HUDEP-2 (cell line): ENCODE measurements at regions not wholly inside any gene's neighbourhood (a gene's known extent, or its start where the extent isn't known, plus 50 kb on each side); places are given as distances from the start of the nearest gene placed in this dataset.

Experiments
- DNase-seq, 76 experiments: peaks; one replicate each; lab custom pipeline; 2025; ENCODE audit not compliant: unreplicated experiment in 76 of 76; lab: John Stamatoyannopoulos, UW

DNA sequence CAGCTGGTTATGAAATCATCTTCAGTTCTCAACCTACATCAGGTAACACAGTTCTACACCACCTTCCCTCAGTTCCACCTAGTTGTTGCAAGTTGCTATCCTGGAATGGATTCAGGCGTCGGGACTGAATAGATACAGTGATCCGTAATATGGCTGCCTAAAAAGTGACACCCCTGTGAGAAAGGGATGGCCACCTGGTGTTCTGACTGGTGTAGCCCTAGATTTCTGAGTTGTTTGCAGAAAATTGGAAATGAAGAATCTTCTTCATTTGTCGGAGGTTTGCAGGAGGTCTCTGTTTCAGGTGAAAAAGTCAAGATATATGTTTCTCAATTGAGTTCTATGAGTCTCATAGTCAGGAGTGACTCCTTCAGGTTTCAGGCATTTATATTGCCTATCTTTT is 225.8 kb upstream of the ELAC2 start:
- no peak for DNase-seq

DNA sequence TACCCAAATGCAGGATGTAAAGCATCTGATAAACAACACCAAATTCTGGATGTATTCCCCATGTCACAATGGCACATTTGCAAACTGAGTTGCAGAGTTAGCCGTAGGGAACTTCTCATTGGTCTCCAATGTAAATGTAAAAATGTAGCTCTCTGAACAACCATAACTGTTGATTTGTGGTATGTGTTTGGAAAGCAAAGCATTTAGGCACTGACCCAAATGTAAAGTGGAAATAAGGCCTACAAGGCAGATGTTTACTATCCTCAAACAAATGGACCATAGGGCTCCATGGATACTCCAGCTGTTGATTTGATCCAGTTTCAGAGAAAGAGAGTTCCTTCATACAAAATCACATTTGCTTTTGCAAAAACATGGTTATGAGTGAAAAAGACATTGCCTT is 223.0 kb upstream of the ELAC2 start:
- DNase-seq: no peak

- DNase-seq: no peak
Observed at GRCh38 chr17:13230350-13231264, 212.8 kb upstream of the ELAC2 start.

DNA sequence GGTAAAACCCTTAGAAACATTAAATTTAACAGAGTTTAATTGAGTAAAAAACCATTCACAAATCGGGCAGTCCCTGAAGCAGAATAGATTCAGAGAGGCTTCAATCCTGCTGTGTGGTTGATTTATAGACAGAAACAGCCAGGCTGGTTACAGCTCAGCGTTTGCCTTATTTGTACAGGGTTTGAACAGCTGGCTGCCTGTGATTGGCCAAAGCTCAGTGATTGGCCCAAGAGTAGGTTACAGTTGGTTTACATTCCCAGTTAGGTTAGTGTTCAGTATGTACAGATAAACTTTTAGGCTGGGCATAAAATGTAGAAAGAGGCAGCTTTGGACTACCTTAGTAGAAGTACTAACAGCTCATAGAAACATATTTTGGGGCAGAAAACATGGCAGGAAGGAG is 210.4 kb upstream of the ELAC2 start:
- DNase-seq: no peak

DNA sequence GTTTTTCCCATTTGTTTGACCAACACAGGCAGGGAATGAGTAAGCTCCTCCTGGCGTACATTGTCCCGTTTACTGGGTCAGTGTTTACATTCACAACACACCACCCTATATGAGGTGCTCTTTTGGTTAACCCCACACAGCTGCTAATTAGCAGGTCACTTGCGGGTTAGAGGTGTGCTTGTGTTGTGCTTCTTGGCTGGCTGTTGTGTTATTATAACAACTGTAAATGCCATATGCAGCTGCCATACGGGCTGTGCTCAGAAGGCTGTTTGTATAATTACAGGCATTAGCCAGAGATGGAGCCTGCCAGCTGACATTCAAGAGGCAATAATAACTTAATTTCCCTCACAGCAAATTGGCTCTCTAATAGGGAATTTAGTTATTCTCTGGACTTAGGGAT is 205.1 kb upstream of the ELAC2 start:
- DNase-seq: no peak

DNA sequence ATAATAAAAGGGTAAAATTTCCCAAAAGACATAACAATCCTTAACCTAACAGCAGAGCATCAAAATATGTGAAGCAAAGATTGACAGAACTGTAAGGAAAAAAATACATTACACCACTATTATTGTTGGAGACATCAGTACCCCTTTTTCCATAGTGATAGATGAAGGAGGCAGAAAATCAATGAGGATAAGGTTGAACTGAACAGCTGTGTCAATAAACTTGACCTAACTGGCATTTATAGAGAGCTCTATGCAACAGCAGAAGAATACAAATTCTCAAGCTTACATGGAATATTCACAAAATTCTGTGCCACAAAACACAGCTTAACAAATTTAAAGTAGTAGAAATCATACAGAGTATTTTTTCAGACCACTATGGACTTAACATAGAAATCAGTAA is 195.0 kb upstream of the ELAC2 start:
- DNase-seq: no peak

DNA sequence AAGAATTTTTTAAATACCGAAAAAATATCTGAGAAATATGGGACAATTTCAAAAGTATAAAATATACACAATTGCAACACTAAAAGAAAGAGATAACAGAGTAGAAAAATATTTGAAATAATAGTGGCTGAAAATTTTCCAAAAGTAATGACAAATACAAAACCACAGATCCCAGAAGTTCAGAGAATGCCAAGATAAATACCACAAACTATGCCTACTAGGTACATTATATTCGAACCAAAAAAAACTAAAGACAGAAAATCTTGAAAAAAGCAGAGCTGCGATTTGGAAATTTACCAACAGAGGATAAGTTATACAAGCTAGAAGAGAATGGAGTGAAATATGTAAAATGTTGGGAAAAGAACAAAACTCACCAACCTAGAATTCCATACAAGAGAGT is 191.3 kb upstream of the ELAC2 start:
- DNase-seq: no peak

DNA sequence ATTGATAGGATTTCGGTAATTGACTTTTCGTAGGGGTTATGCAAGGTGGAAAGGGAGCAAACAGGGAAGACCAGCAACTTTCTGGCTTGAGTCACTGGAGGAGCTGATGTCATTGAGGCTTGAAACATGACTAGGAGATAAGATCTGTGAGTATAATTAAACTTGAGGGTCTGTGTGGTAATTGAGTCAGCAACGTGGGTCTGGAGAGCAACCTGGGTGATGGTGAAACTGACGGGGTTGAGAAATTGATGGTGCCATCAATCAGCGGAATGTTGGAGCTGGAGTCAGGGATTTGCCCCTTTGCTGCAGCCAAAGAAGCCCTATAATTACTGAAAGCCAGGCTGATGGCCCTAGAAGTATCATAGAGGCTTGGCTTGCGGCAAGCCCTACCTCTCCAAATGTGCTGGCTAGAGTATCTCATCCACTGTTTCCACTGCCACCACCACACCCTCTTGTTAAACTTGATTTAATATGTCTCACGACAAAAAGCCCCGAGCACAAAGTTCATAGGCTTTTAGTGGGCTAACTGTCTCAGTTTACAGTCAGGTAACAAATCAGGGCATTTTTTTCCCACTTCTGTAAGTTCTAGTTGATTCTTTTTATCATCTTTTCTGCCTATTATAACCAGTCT is 186.9 kb upstream of the ELAC2 start:
- no peak for DNase-seq

DNA sequence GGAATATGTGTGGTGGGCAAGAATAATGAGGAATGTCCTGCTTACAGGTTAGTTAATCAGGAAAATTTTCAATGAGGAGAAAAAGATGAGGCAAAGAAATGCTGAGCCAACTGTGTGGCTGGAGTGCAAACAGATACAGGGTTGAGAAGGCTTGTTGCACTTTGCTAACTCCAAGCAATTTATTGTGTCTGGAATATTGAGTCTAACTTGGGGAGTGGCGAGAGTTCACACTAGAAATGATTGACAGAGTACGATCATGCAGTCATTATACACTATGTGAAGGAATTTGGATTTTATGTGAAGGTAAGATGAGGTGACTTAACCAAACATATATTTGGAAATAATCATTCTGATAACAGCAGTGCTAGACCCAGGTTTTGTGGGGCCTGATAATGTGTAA is 185.0 kb upstream of the ELAC2 start:
- DNase-seq: no peak

DNA sequence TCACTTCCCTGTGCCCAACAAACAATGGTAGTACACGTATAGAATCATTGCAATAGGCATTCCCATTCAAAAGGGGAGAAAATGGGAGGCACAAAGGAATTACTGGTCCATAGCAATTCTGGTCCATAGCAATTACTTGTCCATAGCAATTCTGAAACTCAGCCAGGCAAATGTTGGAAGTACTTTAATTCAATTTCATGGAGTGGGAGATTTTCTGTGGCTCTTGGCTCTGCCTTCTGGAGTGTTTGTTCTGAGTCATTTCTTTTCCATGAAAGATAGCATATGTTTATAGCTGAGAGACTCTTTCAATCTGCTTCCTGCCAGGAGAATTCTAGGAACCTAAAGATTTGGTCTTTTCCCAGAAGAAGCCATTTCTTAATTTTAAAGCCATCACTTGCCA is 182.8 kb upstream of the ELAC2 start:
- no peak for DNase-seq

DNA sequence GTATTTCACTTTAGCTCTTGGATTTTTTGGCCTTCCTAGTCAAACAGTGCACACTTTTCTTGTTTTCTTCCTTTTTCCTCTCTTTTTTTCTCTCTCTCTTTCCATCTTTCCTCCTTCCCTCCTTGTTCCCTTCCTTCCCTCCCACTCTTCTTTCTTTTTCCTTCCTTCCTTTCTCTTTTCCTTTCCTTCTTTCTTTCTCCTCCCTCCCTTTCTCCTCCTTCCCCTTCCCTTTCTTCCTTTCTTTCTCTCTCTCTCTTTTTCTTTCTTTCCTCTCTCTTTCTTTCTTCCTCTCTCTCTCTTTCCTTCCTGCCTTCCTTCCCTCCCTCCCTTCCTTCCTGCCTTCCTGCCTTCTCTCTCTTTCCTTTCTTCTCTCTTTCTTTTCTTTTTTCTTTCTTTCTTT is 181.6 kb upstream of the ELAC2 start:
- DNase-seq: no peak

- no peak for DNase-seq
Observed at GRCh38 chr17:13197586-13197985, 179.8 kb upstream of the ELAC2 start.

GRCh38 chr17:13194887-13195286 is 177.1 kb upstream of the ELAC2 start:
- no peak for DNase-seq

DNA sequence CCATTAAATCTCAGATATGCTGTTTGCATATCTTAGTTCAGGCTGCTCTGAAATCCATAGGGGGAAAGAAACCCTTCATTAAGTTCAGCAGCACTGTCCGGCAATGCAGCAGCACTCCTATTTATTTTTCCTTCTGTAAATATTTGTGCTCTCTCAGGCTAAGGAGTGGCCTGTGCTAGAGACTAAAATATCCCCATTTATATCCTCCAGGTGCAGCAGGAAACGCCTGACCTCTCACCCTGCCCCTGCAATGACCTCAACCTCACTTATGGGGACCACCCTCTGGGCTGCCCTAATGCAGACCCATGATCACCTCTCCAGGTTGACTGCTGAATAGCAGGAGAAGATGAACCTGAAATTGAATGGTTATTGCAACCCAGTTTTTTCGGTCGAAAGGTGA is 165.0 kb upstream of the ELAC2 start:
- no peak for DNase-seq

DNA sequence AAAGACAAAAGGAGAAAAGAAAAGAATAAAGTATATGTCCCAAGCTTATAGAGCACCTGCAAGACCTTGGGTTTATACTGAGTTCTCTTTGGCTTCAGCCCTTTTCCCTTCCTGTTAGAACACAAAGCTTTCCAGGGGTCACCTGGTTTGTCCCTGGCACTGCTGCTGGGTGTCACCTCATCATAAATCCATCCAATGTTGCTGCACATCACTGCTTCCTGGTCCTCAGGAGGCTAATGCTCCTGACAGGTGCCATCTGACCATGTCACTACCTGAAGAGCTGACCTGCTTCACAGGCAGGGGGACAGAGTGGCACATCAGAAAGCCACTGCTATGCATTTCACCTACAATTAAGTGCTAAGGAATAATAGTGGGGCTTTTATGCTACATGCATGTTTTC is 164.6 kb upstream of the ELAC2 start:
- no peak for DNase-seq

GRCh38 chr17:13181683-13182082 is 163.9 kb upstream of the ELAC2 start:
- no peak for DNase-seq

- no peak for DNase-seq
Observed at GRCh38 chr17:13176436-13176835, 158.6 kb upstream of the ELAC2 start.

DNA sequence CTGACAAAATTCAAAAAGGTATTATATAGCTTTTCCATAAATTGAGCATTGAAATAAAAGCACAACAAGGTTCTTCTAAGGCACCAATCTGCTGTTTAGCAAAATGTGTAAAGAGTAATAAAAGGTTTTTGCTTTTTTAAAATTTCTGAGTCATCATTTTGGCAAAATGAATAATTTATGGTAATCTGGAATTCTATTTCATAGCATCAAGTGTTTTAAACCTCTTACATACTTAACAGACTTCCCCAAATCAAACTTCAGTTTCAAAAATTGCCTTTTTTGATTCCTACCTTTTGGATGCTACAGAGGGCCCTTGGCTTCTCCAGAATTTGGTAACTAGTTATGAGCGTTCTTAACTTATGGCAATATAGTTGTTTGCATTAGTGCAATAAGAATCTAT is 154.0 kb upstream of the ELAC2 start:
- DNase-seq: no peak

DNA sequence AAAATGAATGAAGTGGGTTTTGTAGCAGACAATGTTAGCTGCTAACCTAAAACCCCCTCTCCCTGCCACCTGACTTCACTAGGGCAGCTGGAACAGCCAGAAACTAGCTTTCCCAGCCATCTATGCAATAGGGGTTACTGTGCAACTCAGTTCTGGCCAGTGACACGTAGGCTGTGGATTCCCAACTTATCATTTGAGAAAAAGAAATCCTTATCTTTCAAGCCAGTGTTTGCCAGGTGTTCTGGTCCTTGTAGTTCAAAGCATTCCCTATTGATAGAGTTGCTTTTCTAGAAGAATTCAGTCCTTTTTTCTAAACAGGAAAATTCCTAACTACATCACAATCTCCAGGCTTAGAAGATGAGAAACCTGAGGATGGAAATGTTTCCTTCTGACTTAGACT is 144.5 kb upstream of the ELAC2 start:
- no peak for DNase-seq

GRCh38 chr17:13160790-13161189 is 143.0 kb upstream of the ELAC2 start:
- no peak for DNase-seq

DNA sequence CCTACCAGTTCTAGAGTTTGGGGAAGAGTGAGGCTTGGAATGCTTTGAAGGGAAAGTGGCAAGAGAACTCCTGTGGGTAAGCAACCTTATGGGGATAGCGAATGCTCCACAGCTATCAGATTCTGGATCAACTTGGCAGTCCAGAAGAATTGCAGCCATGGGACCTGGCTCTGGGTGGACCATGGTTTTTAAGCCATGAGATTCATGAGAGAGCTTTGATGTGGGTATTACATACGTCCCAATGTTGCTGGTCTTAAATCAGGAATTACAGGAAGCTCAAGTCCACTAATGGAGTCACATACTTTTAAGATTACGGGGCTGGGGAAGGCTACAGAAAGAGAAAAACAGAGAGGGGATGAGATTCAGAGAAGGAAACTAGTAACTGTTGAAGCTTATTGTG is 142.5 kb upstream of the ELAC2 start:
- DNase-seq: no peak

GRCh38 chr17:13158494-13159240 is 140.8 kb upstream of the ELAC2 start:
- DNase-seq: no peak
